Activated T-helper 2 cell treated with anti-CD3 and anti-CD28 coated beads, Interferon-gamma antibody, Interleukin-2, Interleukin-4, amounts not matched to agents 10 μg/mL and 5 μg/mL and 100 μg/mL, durations not matched to agents 14 hours and 24 hours and 36 hours (primary cell): ENCODE measurements at regions not wholly inside any gene's neighbourhood (a gene's known extent, or its start where the extent isn't known, plus 50 kb on each side); places are given as distances from the start of the nearest gene placed in this dataset.

Experiments
- DNase-seq: peaks from one replicate; pipeline ENCODE4 v3.0.0; 2021; ENCODE audit warnings: low spot score
- H3K27ac Mint-ChIP-seq: one replicate; pipeline ENCODE4 v1.8.0; 2021; ENCODE audit warnings: mixed read lengths
- H3K27me3 Mint-ChIP-seq: one replicate; pipeline ENCODE4 v1.8.0; 2021; ENCODE audit warnings: low read depth, mixed read lengths
- H3K36me3 Mint-ChIP-seq: one replicate; pipeline ENCODE4 v1.8.0; 2021; ENCODE audit warnings: low read depth, mixed read lengths
- H3K4me1 Mint-ChIP-seq: one replicate; pipeline ENCODE4 v1.8.0; 2021; ENCODE audit warnings: low read depth, mixed read lengths
- H3K4me3 Mint-ChIP-seq: one replicate; pipeline ENCODE4 v1.8.0; 2021; ENCODE audit warnings: low read depth, mild to moderate bottlenecking, moderate library complexity, mixed read lengths
- H3K9me3 Mint-ChIP-seq: one replicate; pipeline ENCODE4 v1.8.0; 2021; ENCODE audit warnings: mixed read lengths
- intact Hi-C: fragments of 100-400 bp; cut with micrococcal nuclease; formaldehyde crosslinking; loops from one replicate; pipeline ENCODE4 v1.15.1; 2023

DNA sequence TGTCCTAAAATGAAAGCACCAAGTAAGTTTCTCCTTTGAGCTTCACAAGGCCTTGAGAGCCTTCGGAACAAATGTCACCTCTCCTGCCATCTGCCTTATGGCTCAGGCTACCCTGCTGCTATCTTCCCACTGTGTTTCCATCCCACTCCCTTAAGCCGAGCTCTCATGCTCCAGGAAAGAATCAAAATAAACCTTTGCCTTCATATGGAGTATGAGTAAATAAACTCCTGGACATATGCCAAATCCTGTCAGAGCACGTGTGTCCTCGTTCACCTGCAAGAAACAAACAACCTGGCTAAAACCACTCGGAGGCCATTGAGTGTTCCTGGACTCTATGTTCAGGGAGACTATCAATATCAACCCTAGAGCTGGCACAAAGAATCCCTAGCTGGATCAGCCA is 122.3 kb upstream of the CCDC112 start:
- peaks cover 5% of the 10 kb centered on the region for H3K4me1 Mint-ChIP-seq

DNA sequence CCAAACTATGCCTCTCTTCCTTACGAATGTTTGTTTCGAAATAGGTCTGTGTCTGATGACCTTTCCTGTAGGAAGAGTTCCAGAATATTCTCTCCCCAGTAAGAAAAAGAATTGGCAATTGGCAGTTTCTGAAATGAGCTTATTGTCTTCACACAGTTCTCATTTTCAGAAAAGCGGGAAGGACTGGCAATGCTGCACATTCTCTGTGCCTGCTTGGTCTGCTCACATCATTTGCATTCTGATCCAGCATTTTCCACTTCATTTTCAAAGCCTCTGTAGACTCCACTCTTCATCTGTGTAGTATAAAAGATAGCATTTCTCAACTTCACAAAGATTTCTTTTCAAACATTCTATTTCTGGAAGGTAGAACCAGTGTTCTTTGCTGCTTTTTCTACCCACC is 120.6 kb upstream of the CCDC112 start:
- Mint-ChIP-seq H3K27me3 (peaks cover 8% of the 10 kb centered on the region), H3K4me3 (no peak overlapping the region), H3K9me3 (no peaks in the 10 kb centered on the region), H3K36me3 (no peaks in the 10 kb centered on the region), H3K4me1 (peaks cover 5% of the 10 kb centered on the region), H3K27ac (no peak overlapping the region)
- no peak for DNase-seq
- intact Hi-C loops: no loop called here

More for the DNA sequence above, 122.3 kb upstream of the CCDC112 start:
- Mint-ChIP-seq H3K27me3 (peaks cover 11% of the 10 kb centered on the region), H3K9me3 (no peaks in the 10 kb centered on the region), H3K4me3 (no peak overlapping the region), H3K27ac (no peak overlapping the region), H3K36me3 (no peaks in the 10 kb centered on the region)
- intact Hi-C loops: no loop called here
- no peak for DNase-seq

DNA sequence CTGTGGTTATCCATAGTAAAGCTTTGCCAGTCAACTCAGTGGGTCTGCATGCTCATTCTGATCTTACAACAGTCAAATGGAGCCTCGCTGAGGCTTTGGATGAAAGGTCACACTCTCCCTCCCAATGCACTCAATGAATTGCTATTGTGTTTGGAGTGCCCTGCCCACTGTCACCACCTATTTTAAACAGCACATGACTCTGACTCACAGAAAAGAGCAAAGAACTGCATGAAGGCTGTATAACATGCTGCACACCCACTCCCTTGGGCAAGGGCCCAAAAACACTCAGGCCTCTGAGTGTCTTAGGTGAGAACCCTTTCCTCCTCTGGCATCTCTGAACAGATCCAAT is 118.7 kb upstream of the CCDC112 start:
- peaks cover 3% of the 10 kb centered on the region for H3K4me1 Mint-ChIP-seq
- intact Hi-C loops: loop anchor here (1.0 to 2.0 kb wide), 2 partner anchors 46 to 72 kb away; no protein-coding TSS in a partner anchor
- no peak for DNase-seq
- peaks cover 8% of the 10 kb centered on the region for H3K27me3 Mint-ChIP-seq
- no peak overlapping the region for H3K4me3 Mint-ChIP-seq
- H3K27ac Mint-ChIP-seq: no peak overlapping the region
- no peaks in the 10 kb centered on the region for H3K36me3 Mint-ChIP-seq
- no peaks in the 10 kb centered on the region for H3K9me3 Mint-ChIP-seq

DNA sequence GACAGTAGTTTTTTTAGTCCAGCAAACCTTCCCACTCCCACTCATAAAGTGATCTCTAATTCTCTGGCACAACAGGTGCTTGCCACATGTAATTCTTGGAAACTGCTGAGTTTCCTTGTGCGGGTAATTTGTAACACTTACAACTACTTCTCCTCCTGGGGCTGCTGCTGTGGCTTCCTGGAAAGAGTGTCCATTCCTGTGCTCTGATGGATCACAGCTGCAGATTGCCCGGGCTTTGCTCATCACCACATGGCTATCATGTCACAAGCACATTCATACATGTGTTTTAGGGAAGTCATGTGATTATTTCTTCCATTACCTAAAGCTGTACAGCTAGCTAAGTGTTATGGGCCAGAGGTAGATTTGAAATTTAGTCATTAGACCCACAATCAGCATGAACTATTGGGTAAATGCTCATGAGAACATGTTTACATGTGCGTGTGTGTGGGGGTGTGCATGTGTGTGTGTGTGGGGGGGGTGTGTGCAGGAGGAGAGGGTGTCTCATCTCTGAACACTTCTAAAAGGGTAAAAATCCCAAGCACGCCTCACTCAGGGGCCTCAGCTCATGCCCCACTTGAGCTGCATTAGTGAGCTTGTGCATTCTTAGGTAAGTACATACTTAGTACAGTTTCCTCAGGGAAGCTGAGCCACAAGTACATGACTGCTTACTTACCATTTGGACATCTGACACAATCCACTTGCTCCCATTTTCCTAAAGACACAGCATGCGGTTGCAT is 118.1 kb upstream of the CCDC112 start:
- H3K27me3 Mint-ChIP-seq: peaks cover 8% of the 10 kb centered on the region
- peaks cover under 1% of the 10 kb centered on the region for H3K4me1 Mint-ChIP-seq
- H3K27ac Mint-ChIP-seq: no peak overlapping the region
- no peak overlapping the region for H3K4me3 Mint-ChIP-seq
- intact Hi-C loops: loop anchor here (1.0 to 2.0 kb wide), 2 partner anchors 47 to 72 kb away; no protein-coding TSS in a partner anchor
- no peaks in the 10 kb centered on the region for H3K36me3 Mint-ChIP-seq
- DNase-seq: no peak
- H3K9me3 Mint-ChIP-seq: no peaks in the 10 kb centered on the region

DNA sequence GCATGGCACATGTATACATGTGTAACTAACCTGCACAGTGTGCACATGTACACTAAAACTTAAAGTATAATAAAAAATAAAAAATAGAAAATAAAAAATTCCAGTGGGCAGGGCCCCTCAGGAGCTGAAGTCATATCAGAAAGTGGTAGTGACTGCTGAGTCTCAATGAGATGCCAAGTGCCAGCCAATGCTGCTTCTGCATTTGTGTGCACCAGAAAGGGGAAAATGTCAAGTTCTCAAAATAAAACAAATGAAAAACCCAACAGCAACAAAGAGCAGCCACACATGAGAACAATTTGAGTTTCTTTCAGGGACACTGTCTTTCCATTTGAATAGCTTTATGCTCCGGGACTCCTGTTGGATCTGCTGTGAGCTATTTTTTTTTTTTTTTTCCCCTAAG is 117.2 kb upstream of the CCDC112 start:
- H3K27ac Mint-ChIP-seq: no peak overlapping the region
- intact Hi-C loops: loop anchor here (2.0 kb wide), 1 partner anchor 73 kb away; no protein-coding TSS in a partner anchor
- H3K9me3 Mint-ChIP-seq: no peaks in the 10 kb centered on the region
- no peak for DNase-seq
- H3K27me3 Mint-ChIP-seq: peaks cover 7% of the 10 kb centered on the region
- H3K4me3 Mint-ChIP-seq: no peak overlapping the region
- no peaks in the 10 kb centered on the region for H3K4me1 Mint-ChIP-seq
- no peaks in the 10 kb centered on the region for H3K36me3 Mint-ChIP-seq

DNA sequence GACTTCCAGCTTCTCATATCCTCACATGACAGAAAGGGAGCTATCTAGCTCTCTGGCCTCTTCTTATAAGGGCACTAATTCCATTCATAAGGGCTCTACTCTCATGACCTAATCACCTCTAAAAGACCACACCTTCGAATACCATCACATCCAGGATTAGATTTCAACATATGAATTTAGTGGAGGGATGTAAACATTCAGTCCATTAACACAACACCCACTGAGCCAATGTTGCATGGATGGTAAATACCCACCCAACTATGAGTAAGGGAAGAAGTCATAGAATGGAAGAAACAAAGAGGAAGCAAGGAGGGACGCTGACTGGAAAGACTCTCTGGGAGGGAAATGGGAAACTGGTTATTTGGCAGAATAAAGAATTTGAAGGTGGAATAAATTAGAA is 112.6 kb upstream of the CCDC112 start:
- no peaks in the 10 kb centered on the region for H3K4me1 Mint-ChIP-seq

DNA sequence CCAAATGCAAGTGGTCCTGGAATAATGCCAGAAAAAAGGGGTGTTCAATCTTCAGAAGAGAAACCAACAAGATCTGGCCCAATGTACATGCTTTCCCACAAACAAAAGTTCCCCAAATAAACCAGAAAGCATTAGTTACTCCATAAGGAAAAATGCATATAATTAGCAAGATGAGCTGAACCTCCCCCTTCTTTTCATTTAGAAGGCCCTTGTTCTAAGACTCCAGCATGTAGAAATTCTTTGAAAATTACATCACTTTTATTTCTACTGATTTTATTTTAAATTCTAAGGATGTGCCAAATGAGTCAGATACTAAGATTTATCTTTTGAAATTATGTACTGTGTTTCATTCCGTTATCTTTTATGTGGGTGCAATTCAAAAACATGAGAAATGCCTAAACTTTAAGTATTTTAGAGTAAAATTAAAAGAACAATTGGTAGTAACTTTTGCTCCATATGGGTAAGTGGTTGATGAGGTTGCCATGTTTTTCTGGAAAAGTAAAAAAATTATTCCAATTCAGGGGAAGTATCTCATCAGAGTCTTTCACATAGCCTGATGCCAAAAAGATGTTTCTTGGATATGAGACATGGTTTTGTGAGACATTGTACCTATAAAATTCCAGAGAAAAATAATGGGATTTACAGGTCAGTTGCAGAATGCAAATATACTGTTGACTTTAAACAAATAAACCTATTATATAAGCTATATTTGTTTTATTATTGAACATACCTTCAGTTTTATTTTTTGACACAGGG is 106.5 kb upstream of the CCDC112 start:
- DNase-seq: no peak
- Mint-ChIP-seq H3K9me3 (no peaks in the 10 kb centered on the region), H3K4me3 (no peak overlapping the region), H3K36me3 (no peaks in the 10 kb centered on the region), H3K27ac (no peak overlapping the region), H3K27me3 (peaks cover 18% of the 10 kb centered on the region), H3K4me1 (no peaks in the 10 kb centered on the region)
- intact Hi-C loops: no loop called here

More for the DNA sequence above, 112.6 kb upstream of the CCDC112 start:
- DNase-seq: no peak
- H3K36me3 Mint-ChIP-seq: no peaks in the 10 kb centered on the region
- H3K4me3 Mint-ChIP-seq: no peak overlapping the region
- intact Hi-C loops: no loop called here
- H3K27ac Mint-ChIP-seq: no peak overlapping the region
- no peaks in the 10 kb centered on the region for H3K9me3 Mint-ChIP-seq
- H3K27me3 Mint-ChIP-seq: peaks cover 18% of the 10 kb centered on the region

DNA sequence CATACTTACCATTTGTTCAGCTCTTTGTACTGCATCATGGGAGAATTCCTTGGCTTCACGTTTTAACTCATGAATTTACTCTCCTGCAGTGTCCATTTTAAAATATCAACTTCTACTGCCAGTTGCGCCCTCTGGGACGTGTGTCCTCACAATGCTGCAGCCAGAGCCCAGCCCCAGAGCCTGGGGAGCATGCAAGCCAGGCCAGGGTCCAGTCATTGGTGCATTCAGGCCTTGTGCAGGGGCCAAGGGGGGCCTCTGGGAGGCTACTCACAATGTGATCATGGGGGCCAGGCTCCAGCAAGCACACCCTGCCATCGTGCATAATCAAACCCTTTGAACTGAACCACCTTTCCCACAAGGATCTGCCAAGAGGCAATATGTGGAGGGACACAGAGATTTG is 105.6 kb upstream of the CCDC112 start:
- H3K36me3 Mint-ChIP-seq: no peaks in the 10 kb centered on the region

DNA sequence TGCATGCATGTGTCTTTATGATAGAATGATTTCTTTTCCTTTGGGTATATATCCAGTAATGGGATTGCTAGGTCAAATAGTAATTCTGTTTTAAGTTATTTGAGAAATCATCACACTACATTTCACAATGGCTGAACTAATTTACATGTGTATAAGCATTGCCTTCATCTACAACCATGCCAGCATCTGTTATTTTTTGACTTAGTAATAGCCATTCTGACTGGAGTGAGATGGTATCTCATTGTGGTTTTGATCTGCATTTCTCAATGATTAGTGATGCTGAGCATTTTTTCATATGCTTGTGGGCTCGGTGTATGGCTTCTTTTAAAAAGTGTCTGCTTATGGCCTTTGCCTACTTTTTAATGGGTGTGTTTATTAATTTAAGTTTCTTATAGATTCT is 102.3 kb upstream of the CCDC112 start:
- no peak for DNase-seq
- H3K27ac Mint-ChIP-seq: no peak overlapping the region
- no peaks in the 10 kb centered on the region for H3K36me3 Mint-ChIP-seq
- no peak overlapping the region for H3K4me3 Mint-ChIP-seq
- intact Hi-C loops: no loop called here
- H3K9me3 Mint-ChIP-seq: no peaks in the 10 kb centered on the region
- H3K4me1 Mint-ChIP-seq: no peaks in the 10 kb centered on the region
- H3K27me3 Mint-ChIP-seq: peaks cover 6% of the 10 kb centered on the region

More for the DNA sequence above, 105.6 kb upstream of the CCDC112 start:
- Mint-ChIP-seq H3K4me1 (no peaks in the 10 kb centered on the region), H3K4me3 (no peak overlapping the region), H3K27me3 (peaks cover 16% of the 10 kb centered on the region), H3K9me3 (no peaks in the 10 kb centered on the region), H3K27ac (no peak overlapping the region)
- intact Hi-C loops: no loop called here
- DNase-seq: no peak

DNA sequence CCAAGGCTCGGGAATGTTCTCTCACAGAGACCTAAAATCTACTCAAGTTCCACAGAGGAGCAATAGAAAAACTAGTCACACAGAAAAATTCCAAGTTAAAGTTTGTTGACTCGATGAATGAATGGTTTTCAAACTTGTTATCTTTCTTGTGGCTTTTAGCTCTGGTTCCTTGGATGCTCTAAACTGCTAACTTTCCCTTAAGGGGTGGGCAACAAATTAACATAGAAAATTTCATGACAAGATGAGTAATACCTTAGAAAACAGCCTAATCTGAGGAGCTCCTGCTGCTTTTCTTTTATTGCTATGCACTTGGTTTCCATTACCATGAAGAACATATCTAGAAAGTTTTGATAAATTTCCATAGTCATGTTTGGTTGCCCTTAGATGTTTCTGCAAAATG is 100.2 kb upstream of the CCDC112 start:
- Mint-ChIP-seq H3K36me3 (no peaks in the 10 kb centered on the region), H3K4me1 (no peaks in the 10 kb centered on the region), H3K9me3 (no peaks in the 10 kb centered on the region), H3K4me3 (no peak overlapping the region), H3K27ac (no peak overlapping the region), H3K27me3 (peaks cover 6% of the 10 kb centered on the region)
- no peak for DNase-seq
- intact Hi-C loops: no loop called here

DNA sequence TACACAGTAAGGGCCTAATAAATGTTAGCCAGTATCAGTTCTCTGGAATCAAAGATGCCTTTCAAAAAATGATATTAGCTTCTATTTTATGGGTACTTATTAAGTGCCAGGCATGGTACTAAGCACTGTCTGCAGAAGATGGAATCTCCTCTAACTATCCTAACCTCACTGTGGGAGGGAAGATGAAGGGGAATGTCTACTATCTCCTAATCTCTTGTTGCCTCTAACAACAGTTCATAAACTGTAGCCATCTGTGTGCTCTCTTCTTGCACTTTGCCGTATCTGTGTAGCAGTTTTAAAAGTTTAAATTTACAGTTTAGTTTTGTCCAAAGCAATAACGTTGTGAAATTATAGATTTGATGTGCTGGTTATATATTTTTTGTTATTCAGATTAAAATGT is 99.6 kb upstream of the CCDC112 start:
- Mint-ChIP-seq H3K4me1 (no peaks in the 10 kb centered on the region), H3K9me3 (no peaks in the 10 kb centered on the region), H3K4me3 (no peak overlapping the region), H3K27me3 (peaks cover 6% of the 10 kb centered on the region), H3K27ac (no peak overlapping the region), H3K36me3 (no peaks in the 10 kb centered on the region)
- DNase-seq: no peak
- intact Hi-C loops: no loop called here

DNA sequence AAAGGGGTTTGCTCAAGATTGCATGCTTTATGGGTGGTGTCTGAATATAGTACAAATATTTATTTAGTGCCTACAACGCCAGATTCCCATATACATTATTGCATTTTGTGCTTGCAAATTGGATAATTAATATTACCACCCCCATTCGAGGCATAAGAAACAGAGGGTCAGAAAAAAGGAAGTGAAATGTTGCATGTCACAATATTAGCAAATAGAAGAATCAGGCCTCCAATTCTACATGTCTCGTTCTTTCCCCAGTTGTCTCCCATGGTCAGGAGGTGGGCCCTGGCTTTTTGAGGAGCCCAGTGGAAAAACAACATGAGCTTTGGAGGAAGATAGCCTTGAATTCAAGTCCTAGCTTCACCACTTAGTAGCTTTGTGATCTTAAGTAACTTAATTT is 98.1 kb upstream of the CCDC112 start:
- no peaks in the 10 kb centered on the region for H3K4me1 Mint-ChIP-seq
- peaks cover 6% of the 10 kb centered on the region for H3K27me3 Mint-ChIP-seq
- no peak for DNase-seq
- H3K27ac Mint-ChIP-seq: no peak overlapping the region
- no peaks in the 10 kb centered on the region for H3K36me3 Mint-ChIP-seq
- H3K4me3 Mint-ChIP-seq: no peak overlapping the region
- H3K9me3 Mint-ChIP-seq: no peaks in the 10 kb centered on the region
- intact Hi-C loops: no loop called here

DNA sequence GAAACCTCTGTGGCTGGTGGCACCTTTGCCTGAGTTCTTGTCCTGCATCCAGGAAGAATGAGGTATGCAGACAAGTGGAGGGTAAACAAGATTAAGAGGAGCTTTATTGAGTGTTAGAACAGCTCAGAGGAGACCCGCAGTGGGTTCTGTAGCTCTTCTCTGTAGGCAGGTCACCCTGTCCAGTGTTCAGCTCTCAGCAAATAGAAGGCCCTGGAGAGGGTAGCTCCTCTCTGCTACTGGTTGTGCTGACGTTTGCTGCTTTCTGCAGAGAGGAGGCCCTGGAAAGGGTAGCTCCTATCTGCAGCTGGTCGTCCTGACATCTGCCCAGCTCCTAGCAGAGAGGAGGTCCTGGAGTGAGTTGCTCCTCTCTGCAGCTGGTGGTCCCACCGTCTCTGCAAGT is 96.8 kb upstream of the CCDC112 start:
- H3K4me1 Mint-ChIP-seq: no peaks in the 10 kb centered on the region

More for the DNA sequence above, 96.8 kb upstream of the CCDC112 start:
- H3K27me3 Mint-ChIP-seq: peaks cover 5% of the 10 kb centered on the region
- H3K27ac Mint-ChIP-seq: no peak overlapping the region
- no peak overlapping the region for H3K4me3 Mint-ChIP-seq
- intact Hi-C loops: no loop called here
- no peaks in the 10 kb centered on the region for H3K36me3 Mint-ChIP-seq
- H3K9me3 Mint-ChIP-seq: no peaks in the 10 kb centered on the region
- no peak for DNase-seq
